ENCODE measurements at regions not wholly inside any gene's neighbourhood (a gene's known extent, or its start where the extent isn't known, plus 50 kb on each side); places are given as distances from the start of the nearest gene placed in this dataset.
"Not testable (repeated sequence)": the region's sequence is repeated elsewhere in the genome, so short reads cannot be mapped to it uniquely, and the experiment has no call there.

DNA sequence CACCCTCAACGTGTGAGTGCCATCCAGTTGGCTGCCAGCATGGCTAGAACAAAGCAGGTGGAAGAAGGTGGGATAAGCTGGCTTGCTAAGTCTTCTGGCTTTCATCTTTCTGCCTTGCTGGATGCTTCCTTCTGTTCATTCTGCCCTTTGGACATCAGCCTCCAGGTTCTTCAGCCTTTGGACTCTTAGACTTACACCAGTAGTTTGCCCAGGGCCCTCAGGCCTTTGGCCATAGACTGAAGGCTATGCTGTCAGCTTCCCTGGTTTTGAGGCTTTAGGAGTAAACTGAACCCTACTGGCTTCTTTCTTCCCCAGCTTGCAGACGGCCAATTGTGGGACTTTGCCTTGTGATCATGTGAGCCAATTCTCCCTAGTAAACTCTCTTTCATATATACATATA is 155.0 kb upstream of the SERTAD2 start:
- TF ChIP-seq POLR2A (IDR thresholded peaks at IDR 0.05) (no peak), EP300 (IDR thresholded peaks at IDR 0.05) (no peak)
- TF ChIP-seq, protein P1, sequence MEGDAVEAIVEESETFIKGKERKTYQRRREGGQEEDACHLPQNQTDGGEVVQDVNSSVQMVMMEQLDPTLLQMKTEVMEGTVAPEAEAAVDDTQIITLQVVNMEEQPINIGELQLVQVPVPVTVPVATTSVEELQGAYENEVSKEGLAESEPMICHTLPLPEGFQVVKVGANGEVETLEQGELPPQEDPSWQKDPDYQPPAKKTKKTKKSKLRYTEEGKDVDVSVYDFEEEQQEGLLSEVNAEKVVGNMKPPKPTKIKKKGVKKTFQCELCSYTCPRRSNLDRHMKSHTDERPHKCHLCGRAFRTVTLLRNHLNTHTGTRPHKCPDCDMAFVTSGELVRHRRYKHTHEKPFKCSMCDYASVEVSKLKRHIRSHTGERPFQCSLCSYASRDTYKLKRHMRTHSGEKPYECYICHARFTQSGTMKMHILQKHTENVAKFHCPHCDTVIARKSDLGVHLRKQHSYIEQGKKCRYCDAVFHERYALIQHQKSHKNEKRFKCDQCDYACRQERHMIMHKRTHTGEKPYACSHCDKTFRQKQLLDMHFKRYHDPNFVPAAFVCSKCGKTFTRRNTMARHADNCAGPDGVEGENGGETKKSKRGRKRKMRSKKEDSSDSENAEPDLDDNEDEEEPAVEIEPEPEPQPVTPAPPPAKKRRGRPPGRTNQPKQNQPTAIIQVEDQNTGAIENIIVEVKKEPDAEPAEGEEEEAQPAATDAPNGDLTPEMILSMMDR (IDR thresholded peaks at IDR 0.05), result no peak
- Histone ChIP-seq H3K4me3 (no peak overlapping the region), H3K4me1 (ENCODE audit: insufficient read depth) (no peaks in the 10 kb centered on the region), H3K27me3 (no peaks in the 10 kb centered on the region), H3K9me3 (no peaks in the 10 kb centered on the region), H3K36me3 (no peaks in the 10 kb centered on the region), H3K27ac (no peak overlapping the region)
- intact Hi-C loops (cut with DNase I), result no loop called here
- WGBS, 3 donors, result 53 to 72% (median 60%) methylated on average over 2 of the region's 2 CpGs
- DNase-seq, result no peak

DNA sequence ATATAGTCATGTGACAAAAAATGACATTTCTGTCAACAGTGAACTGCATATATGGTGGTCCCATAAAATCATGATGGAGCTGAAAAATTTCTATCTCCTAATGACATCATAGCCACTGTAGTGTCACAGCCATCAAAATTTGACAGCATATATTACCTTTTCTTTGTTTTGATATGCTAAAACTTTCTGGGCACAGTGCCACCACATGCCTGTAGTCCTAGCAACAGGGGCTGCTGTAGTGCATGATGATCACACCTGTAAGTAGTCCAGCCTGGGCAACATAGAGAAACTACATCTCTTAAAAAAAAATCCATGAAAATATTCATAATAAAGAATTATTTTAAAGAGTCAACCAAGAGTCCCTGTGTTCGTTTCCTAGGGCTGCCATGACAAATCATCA is 155.5 kb upstream of the SERTAD2 start:
- Histone ChIP-seq H3K4me3 (no peak overlapping the region), H3K4me1 (ENCODE audit: insufficient read depth) (no peaks in the 10 kb centered on the region), H3K27me3 (no peaks in the 10 kb centered on the region), H3K36me3 (no peaks in the 10 kb centered on the region), H3K27ac (no peak overlapping the region), H3K9me3 (no peaks in the 10 kb centered on the region)
- TF ChIP-seq, protein P1 (IDR thresholded peaks at IDR 0.05), result no peak
- no peak for TF ChIP-seq EP300 (IDR thresholded peaks at IDR 0.05)
- no peak for TF ChIP-seq POLR2A (IDR thresholded peaks at IDR 0.05)
- DNase-seq, result no peak
- intact Hi-C loops (cut with DNase I), result no loop called here
- 82 to 91% (median 87%) methylated on average over 1 of the region's 1 CpG for WGBS, 3 donors

DNA sequence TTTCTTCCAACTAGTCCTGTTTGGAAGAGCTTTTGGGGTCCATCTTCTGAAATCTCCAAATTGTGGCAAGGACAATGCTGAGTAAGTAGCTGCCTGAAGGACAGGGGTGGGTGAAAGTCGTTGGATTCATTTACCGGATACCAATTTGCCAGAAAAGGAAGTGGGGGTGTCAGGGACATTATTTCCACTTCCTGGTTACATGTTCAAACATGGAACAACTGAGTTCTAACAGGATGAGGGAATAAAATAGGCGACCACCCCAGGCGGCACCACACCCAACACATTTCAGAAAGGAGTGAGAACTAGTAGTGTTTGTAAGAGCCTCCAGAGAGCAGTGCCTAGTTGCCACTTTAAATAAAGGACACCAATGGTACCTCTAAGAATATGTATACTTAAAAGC is 158.6 kb upstream of the SERTAD2 start:
- DNase-seq, result no peak
- no peak for TF ChIP-seq POLR2A (IDR thresholded peaks at IDR 0.05)
- TF ChIP-seq, protein P1 (IDR thresholded peaks at IDR 0.05), result no peak
- TF ChIP-seq EP300 (IDR thresholded peaks at IDR 0.05), result no peak
- Histone ChIP-seq H3K9me3 (no peaks in the 10 kb centered on the region), H3K4me1 (ENCODE audit: insufficient read depth) (no peaks in the 10 kb centered on the region), H3K27ac (no peak overlapping the region), H3K36me3 (no peaks in the 10 kb centered on the region), H3K4me3 (no peak overlapping the region), H3K27me3 (no peaks in the 10 kb centered on the region)
- WGBS, 3 donors, result 68 to 77% (median 74%) methylated on average over 4 of the region's 4 CpGs
- intact Hi-C loops (cut with DNase I), result no loop called here

DNA sequence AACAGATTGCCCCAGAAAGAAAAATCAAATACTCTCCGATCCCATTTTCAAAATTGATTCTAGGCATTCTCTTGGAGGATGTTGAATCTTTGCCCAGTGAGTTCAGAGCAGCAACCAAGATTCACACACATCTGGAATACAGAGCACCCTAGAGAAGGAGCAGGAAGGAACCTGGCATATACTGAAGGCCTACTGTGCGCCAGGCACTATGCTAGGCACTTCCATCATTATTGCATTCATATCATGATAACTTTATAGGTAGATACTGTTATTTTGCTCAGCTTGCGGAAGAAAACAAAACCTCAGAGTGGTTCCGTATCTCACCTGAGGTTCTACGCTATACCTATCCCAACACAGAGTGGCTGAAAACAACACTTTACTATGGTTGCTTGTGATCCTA is 160.3 kb upstream of the SERTAD2 start:
- intact Hi-C loops (cut with DNase I), result no loop called here

DNA sequence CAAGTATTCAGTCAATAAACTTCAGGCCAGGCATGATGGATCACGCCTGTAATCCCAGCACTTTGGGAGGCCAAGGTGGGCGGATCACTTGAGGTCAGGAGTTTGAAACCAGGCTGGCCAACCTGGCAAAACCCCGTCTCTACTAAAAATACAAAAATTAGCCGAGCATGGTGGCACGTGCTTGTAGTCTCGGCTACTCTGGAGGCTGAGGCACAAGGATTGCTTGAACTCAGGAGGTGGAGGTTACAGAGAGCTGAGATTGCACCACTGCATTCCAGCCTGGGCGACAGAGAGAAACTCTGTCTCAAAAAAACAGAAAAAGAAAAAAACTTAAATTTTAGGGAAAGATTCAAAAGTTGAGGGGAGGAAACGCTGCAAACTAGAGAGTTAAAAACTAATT is 162.8 kb upstream of the SERTAD2 start:
- H3K9me3 ChIP-seq; H3K4me3 ChIP-seq; intact Hi-C loops (cut with DNase I); H3K4me1 ChIP-seq (ENCODE audit: insufficient read depth); H3K36me3 ChIP-seq; H3K27ac ChIP-seq; H3K27me3 ChIP-seq; DNase-seq: not testable (repeated sequence)
- 92 to 93% (median 92%) methylated on average over 8 of the region's 8 CpGs for WGBS, 3 donors

More for the DNA sequence above, 160.3 kb upstream of the SERTAD2 start:
- 77 to 85% (median 82%) methylated on average over 5 of the region's 5 CpGs for WGBS, 3 donors
- TF ChIP-seq POLR2A (IDR thresholded peaks at IDR 0.05), result no peak
- no peak for TF ChIP-seq EP300 (IDR thresholded peaks at IDR 0.05)
- TF ChIP-seq, protein P1 (IDR thresholded peaks at IDR 0.05), result no peak
- no peak overlapping the region for H3K27ac ChIP-seq
- H3K4me1 ChIP-seq (ENCODE audit: insufficient read depth), result no peaks in the 10 kb centered on the region
- H3K4me3 ChIP-seq, result no peak overlapping the region
- H3K36me3 ChIP-seq, result no peaks in the 10 kb centered on the region
- H3K27me3 ChIP-seq, result no peaks in the 10 kb centered on the region
- no peak for DNase-seq
- no peaks in the 10 kb centered on the region for H3K9me3 ChIP-seq
